ENCODE measurements at regions not wholly inside any gene's neighbourhood (a gene's known extent, or its start where the extent isn't known, plus 50 kb on each side); places are given as distances from the start of the nearest gene placed in this dataset.

DNA sequence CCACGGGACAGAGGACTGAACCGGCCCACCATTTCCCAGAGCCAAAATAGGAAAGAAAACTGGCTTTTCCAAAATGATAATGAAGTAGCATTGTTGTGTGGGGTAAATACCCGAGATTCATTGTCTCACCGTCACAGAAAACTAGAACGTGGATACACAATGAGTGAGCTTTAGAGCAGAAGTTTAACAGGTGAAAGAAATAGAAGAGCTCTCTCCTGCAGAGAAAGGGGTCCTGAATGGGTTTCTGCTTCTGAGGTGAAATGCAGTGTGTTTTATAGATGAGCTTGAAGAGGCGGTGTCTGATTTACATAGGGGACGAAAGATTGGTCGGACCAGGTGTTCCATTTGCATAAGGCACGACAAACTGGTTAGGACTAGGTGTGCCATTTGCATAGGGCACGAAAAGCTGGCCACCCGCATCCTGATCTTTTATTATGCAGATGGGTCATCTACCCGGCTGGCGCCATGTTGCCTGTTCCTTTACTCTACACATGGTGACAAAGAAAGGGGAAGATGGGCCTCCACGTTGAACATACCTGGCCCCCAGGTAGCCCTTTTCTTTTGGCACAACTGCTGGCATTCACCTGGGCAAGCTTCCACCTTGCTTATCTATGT, 118.1 kb downstream of the ATXN3L start:
- no peak overlapping the region for H3K4me3 ChIP-seq (ENCODE audit: low read depth in 2 of 2, low read length in 2 of 2)
- in situ Hi-C loops (cut with HindIII; ENCODE audit: low pct_unique_long_range_greater_than_20kb, low sequenced_read_pairs) = no loop called here
- TF ChIP-seq TCF7L2 (IDR thresholded peaks at IDR 0.05; ENCODE audit: low read depth, low read length) (no peak), POLR2AphosphoS5 (IDR thresholded peaks at IDR 0.05; ENCODE audit: low read depth, low read length) (no peak), SIN3A (IDR thresholded peaks at IDR 0.05; ENCODE audit: borderline replicate concordance, insufficient read depth, low read depth, low read length) (no peak)
- TF ChIP-seq, protein P1, sequence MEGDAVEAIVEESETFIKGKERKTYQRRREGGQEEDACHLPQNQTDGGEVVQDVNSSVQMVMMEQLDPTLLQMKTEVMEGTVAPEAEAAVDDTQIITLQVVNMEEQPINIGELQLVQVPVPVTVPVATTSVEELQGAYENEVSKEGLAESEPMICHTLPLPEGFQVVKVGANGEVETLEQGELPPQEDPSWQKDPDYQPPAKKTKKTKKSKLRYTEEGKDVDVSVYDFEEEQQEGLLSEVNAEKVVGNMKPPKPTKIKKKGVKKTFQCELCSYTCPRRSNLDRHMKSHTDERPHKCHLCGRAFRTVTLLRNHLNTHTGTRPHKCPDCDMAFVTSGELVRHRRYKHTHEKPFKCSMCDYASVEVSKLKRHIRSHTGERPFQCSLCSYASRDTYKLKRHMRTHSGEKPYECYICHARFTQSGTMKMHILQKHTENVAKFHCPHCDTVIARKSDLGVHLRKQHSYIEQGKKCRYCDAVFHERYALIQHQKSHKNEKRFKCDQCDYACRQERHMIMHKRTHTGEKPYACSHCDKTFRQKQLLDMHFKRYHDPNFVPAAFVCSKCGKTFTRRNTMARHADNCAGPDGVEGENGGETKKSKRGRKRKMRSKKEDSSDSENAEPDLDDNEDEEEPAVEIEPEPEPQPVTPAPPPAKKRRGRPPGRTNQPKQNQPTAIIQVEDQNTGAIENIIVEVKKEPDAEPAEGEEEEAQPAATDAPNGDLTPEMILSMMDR (IDR thresholded peaks at IDR 0.05) = no peak
- TF ChIP-seq, protein P2, sequence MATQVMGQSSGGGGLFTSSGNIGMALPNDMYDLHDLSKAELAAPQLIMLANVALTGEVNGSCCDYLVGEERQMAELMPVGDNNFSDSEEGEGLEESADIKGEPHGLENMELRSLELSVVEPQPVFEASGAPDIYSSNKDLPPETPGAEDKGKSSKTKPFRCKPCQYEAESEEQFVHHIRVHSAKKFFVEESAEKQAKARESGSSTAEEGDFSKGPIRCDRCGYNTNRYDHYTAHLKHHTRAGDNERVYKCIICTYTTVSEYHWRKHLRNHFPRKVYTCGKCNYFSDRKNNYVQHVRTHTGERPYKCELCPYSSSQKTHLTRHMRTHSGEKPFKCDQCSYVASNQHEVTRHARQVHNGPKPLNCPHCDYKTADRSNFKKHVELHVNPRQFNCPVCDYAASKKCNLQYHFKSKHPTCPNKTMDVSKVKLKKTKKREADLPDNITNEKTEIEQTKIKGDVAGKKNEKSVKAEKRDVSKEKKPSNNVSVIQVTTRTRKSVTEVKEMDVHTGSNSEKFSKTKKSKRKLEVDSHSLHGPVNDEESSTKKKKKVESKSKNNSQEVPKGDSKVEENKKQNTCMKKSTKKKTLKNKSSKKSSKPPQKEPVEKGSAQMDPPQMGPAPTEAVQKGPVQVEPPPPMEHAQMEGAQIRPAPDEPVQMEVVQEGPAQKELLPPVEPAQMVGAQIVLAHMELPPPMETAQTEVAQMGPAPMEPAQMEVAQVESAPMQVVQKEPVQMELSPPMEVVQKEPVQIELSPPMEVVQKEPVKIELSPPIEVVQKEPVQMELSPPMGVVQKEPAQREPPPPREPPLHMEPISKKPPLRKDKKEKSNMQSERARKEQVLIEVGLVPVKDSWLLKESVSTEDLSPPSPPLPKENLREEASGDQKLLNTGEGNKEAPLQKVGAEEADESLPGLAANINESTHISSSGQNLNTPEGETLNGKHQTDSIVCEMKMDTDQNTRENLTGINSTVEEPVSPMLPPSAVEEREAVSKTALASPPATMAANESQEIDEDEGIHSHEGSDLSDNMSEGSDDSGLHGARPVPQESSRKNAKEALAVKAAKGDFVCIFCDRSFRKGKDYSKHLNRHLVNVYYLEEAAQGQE (IDR thresholded peaks at IDR 0.05; ENCODE audit: insufficient read depth in 1 of 2, low read depth in 2 of 2, low read length in 1 of 2) = no peak
- CTCF ChIA-PET = no interaction called here
- no peak overlapping the region for H3K27ac ChIP-seq (ENCODE audit: low read length)
- H3K36me3 ChIP-seq (ENCODE audit: control insufficient read depth, insufficient read depth, low read length) = no peaks in the 10 kb centered on the region
- DNase-seq (ENCODE audit: low read depth, low spot score) = no peak
- intact Hi-C loops (cut with micrococcal nuclease; ENCODE audit: unreplicated experiment) = no loop called here
- H3K9me3 ChIP-seq (ENCODE audit: control insufficient read depth, insufficient read depth, low read depth, low read length) = no peaks in the 10 kb centered on the region
- no peaks in the 10 kb centered on the region for H3K27me3 ChIP-seq (ENCODE audit: control insufficient read depth, insufficient read depth, low read length)
- no TSS peak for BruUV-seq (replicated peaks)
- POLR2A ChIA-PET = no interaction called here
- ATAC-seq = no peak
- H3K4me1 ChIP-seq (ENCODE audit: control insufficient read depth, insufficient read depth, low read length) = no peaks in the 10 kb centered on the region

DNA sequence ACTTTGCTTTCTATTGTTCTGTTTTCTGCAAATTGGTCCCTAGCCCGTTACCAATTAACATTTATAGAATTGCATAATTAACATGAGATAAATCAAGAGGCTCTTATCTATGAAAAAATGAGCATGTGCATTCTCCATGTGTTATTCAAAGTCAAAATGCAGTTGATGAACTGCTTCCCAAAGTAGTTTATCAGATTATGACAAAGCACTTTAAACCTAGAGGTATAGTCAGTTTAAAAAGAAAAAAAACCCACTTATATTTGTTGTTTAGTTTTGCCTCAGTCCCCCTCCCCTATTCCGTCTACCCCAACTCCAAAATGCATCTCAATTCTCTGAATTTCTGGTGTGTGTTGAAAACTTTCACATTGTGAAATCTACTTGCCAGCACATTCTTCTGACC, 119.5 kb downstream of the ATXN3L start:
- Histone ChIP-seq H3K36me3 (ENCODE audit: control insufficient read depth, insufficient read depth, low read length) (no peaks in the 10 kb centered on the region), H3K9me3 (ENCODE audit: control insufficient read depth, insufficient read depth, low read depth, low read length) (no peaks in the 10 kb centered on the region), H3K4me1 (ENCODE audit: control insufficient read depth, insufficient read depth, low read length) (no peaks in the 10 kb centered on the region), H3K27ac (ENCODE audit: low read length) (peak overlapping the region; percentile 34; the same call in 1 of the 2 replicates), H3K27me3 (ENCODE audit: control insufficient read depth, insufficient read depth, low read length) (no peaks in the 10 kb centered on the region), H3K4me3 (ENCODE audit: low read depth in 2 of 2, low read length in 2 of 2) (no peak overlapping the region)
- TF ChIP-seq POLR2AphosphoS5 (IDR thresholded peaks at IDR 0.05; ENCODE audit: low read depth, low read length) (no peak), SIN3A (IDR thresholded peaks at IDR 0.05; ENCODE audit: borderline replicate concordance, insufficient read depth, low read depth, low read length) (no peak), TCF7L2 (IDR thresholded peaks at IDR 0.05; ENCODE audit: low read depth, low read length) (no peak)
- TF ChIP-seq, protein P1 (IDR thresholded peaks at IDR 0.05) = no peak
- TF ChIP-seq, protein P2 (IDR thresholded peaks at IDR 0.05; ENCODE audit: insufficient read depth in 1 of 2, low read depth in 2 of 2, low read length in 1 of 2) = no peak
- intact Hi-C loops (cut with micrococcal nuclease; ENCODE audit: unreplicated experiment) = no loop called here
- ChIA-PET POLR2A (no interaction called here), CTCF (no interaction called here)
- no TSS peak for BruUV-seq (replicated peaks)
- in situ Hi-C loops (cut with HindIII; ENCODE audit: low pct_unique_long_range_greater_than_20kb, low sequenced_read_pairs) = no loop called here
- no peak for ATAC-seq
- no peak for DNase-seq (ENCODE audit: low read depth, low spot score)
